ENCODE measurements at regions not wholly inside any gene's neighbourhood (a gene's known extent, or its start where the extent isn't known, plus 50 kb on each side); places are given as distances from the start of the nearest gene placed in this dataset.

DNA sequence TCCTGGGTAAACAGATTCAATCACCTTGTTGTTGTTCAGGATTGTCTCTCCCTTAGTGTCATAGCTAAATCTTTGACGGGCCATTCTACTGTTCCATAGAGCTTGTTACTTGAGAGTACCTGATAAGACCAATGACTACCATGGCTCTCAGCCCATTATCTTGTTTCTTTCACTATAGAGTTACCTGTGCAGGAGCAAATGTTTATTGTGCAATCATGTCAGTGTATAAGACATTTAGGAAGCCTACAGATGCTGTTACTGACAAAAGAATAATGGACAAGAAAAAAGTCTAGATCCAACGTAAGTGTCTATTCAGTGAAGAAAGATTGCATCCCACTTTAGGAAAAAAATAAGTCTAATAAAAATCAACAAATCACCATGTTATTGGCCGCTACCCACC lies 1041.7 kb upstream of the AUTS2 start:
- TF ChIP-seq EP300 (IDR thresholded peaks at IDR 0.05) (no peak), POLR2A (IDR thresholded peaks at IDR 0.05; ENCODE audit: low read depth) (no peak)
- TF ChIP-seq, protein P1, sequence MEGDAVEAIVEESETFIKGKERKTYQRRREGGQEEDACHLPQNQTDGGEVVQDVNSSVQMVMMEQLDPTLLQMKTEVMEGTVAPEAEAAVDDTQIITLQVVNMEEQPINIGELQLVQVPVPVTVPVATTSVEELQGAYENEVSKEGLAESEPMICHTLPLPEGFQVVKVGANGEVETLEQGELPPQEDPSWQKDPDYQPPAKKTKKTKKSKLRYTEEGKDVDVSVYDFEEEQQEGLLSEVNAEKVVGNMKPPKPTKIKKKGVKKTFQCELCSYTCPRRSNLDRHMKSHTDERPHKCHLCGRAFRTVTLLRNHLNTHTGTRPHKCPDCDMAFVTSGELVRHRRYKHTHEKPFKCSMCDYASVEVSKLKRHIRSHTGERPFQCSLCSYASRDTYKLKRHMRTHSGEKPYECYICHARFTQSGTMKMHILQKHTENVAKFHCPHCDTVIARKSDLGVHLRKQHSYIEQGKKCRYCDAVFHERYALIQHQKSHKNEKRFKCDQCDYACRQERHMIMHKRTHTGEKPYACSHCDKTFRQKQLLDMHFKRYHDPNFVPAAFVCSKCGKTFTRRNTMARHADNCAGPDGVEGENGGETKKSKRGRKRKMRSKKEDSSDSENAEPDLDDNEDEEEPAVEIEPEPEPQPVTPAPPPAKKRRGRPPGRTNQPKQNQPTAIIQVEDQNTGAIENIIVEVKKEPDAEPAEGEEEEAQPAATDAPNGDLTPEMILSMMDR (IDR thresholded peaks at IDR 0.05): no peak

All from esophagus muscularis mucosa (tissue), 4 donors.